ENCODE measurements at regions not wholly inside any gene's neighbourhood (a gene's known extent, or its start where the extent isn't known, plus 50 kb on each side); places are given as distances from the start of the nearest gene placed in this dataset.

DNA sequence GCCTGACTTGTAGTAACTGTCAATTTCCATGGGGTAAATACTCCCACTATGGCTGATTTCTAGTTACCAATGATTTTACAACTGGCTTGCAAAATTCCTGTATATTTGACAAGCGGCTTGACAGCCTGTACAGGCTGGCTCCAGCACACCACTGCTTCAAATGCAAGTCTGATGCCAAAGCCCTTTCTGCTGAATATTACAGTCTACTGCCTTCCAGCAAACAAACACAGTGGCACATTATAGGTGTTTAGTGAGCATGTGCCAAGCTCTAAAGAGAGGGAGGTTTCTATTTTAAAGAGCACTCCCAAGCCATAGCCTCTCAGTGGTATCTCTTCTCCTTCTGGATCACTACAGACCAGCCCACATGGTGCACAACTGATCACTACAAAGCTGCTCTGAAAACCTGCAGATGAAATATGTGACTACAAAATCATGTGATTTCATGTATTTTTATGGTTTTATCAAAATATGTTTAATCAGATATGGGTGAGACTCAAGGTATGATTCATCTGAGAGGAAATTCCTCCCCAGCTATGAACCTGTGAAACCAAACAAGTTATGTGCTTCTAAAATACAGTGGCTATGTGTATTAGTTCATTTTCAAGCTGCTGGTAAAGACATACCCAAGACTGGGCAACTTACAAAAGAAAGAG lies 101.5 kb downstream of the RPAP3 start:
- TF ChIP-seq, protein P1, sequence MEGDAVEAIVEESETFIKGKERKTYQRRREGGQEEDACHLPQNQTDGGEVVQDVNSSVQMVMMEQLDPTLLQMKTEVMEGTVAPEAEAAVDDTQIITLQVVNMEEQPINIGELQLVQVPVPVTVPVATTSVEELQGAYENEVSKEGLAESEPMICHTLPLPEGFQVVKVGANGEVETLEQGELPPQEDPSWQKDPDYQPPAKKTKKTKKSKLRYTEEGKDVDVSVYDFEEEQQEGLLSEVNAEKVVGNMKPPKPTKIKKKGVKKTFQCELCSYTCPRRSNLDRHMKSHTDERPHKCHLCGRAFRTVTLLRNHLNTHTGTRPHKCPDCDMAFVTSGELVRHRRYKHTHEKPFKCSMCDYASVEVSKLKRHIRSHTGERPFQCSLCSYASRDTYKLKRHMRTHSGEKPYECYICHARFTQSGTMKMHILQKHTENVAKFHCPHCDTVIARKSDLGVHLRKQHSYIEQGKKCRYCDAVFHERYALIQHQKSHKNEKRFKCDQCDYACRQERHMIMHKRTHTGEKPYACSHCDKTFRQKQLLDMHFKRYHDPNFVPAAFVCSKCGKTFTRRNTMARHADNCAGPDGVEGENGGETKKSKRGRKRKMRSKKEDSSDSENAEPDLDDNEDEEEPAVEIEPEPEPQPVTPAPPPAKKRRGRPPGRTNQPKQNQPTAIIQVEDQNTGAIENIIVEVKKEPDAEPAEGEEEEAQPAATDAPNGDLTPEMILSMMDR (conservative IDR thresholded peaks at IDR 0.05; ENCODE audit: low read depth in 2 of 2), result no peak
- TF ChIP-seq, protein P2, sequence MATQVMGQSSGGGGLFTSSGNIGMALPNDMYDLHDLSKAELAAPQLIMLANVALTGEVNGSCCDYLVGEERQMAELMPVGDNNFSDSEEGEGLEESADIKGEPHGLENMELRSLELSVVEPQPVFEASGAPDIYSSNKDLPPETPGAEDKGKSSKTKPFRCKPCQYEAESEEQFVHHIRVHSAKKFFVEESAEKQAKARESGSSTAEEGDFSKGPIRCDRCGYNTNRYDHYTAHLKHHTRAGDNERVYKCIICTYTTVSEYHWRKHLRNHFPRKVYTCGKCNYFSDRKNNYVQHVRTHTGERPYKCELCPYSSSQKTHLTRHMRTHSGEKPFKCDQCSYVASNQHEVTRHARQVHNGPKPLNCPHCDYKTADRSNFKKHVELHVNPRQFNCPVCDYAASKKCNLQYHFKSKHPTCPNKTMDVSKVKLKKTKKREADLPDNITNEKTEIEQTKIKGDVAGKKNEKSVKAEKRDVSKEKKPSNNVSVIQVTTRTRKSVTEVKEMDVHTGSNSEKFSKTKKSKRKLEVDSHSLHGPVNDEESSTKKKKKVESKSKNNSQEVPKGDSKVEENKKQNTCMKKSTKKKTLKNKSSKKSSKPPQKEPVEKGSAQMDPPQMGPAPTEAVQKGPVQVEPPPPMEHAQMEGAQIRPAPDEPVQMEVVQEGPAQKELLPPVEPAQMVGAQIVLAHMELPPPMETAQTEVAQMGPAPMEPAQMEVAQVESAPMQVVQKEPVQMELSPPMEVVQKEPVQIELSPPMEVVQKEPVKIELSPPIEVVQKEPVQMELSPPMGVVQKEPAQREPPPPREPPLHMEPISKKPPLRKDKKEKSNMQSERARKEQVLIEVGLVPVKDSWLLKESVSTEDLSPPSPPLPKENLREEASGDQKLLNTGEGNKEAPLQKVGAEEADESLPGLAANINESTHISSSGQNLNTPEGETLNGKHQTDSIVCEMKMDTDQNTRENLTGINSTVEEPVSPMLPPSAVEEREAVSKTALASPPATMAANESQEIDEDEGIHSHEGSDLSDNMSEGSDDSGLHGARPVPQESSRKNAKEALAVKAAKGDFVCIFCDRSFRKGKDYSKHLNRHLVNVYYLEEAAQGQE (IDR thresholded peaks at IDR 0.05; ENCODE audit: unreplicated experiment), result no peak
- TF ChIP-seq, protein P3, sequence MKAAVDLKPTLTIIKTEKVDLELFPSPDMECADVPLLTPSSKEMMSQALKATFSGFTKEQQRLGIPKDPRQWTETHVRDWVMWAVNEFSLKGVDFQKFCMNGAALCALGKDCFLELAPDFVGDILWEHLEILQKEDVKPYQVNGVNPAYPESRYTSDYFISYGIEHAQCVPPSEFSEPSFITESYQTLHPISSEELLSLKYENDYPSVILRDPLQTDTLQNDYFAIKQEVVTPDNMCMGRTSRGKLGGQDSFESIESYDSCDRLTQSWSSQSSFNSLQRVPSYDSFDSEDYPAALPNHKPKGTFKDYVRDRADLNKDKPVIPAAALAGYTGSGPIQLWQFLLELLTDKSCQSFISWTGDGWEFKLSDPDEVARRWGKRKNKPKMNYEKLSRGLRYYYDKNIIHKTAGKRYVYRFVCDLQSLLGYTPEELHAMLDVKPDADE (IDR thresholded peaks at IDR 0.05), result no peak
- TF ChIP-seq EZH2phosphoT487 (IDR thresholded peaks at IDR 0.05; ENCODE audit: unreplicated experiment) (no peak), ZNF331 (CRISPR knock-in tag; IDR thresholded peaks at IDR 0.05; ENCODE audit: low read depth) (no peak), EZH2 (IDR thresholded peaks at IDR 0.05; ENCODE audit: low read depth, unreplicated experiment) (no peak), POLR2AphosphoS5 (IDR thresholded peaks at IDR 0.05; ENCODE audit: low read depth) (no peak), CREB1 (CRISPR knock-in tag; IDR thresholded peaks at IDR 0.05; ENCODE audit: low read depth) (no peak), JUNB (IDR thresholded peaks at IDR 0.05; ENCODE audit: unreplicated experiment) (no peak)
- TF ChIP-seq, protein P4, sequence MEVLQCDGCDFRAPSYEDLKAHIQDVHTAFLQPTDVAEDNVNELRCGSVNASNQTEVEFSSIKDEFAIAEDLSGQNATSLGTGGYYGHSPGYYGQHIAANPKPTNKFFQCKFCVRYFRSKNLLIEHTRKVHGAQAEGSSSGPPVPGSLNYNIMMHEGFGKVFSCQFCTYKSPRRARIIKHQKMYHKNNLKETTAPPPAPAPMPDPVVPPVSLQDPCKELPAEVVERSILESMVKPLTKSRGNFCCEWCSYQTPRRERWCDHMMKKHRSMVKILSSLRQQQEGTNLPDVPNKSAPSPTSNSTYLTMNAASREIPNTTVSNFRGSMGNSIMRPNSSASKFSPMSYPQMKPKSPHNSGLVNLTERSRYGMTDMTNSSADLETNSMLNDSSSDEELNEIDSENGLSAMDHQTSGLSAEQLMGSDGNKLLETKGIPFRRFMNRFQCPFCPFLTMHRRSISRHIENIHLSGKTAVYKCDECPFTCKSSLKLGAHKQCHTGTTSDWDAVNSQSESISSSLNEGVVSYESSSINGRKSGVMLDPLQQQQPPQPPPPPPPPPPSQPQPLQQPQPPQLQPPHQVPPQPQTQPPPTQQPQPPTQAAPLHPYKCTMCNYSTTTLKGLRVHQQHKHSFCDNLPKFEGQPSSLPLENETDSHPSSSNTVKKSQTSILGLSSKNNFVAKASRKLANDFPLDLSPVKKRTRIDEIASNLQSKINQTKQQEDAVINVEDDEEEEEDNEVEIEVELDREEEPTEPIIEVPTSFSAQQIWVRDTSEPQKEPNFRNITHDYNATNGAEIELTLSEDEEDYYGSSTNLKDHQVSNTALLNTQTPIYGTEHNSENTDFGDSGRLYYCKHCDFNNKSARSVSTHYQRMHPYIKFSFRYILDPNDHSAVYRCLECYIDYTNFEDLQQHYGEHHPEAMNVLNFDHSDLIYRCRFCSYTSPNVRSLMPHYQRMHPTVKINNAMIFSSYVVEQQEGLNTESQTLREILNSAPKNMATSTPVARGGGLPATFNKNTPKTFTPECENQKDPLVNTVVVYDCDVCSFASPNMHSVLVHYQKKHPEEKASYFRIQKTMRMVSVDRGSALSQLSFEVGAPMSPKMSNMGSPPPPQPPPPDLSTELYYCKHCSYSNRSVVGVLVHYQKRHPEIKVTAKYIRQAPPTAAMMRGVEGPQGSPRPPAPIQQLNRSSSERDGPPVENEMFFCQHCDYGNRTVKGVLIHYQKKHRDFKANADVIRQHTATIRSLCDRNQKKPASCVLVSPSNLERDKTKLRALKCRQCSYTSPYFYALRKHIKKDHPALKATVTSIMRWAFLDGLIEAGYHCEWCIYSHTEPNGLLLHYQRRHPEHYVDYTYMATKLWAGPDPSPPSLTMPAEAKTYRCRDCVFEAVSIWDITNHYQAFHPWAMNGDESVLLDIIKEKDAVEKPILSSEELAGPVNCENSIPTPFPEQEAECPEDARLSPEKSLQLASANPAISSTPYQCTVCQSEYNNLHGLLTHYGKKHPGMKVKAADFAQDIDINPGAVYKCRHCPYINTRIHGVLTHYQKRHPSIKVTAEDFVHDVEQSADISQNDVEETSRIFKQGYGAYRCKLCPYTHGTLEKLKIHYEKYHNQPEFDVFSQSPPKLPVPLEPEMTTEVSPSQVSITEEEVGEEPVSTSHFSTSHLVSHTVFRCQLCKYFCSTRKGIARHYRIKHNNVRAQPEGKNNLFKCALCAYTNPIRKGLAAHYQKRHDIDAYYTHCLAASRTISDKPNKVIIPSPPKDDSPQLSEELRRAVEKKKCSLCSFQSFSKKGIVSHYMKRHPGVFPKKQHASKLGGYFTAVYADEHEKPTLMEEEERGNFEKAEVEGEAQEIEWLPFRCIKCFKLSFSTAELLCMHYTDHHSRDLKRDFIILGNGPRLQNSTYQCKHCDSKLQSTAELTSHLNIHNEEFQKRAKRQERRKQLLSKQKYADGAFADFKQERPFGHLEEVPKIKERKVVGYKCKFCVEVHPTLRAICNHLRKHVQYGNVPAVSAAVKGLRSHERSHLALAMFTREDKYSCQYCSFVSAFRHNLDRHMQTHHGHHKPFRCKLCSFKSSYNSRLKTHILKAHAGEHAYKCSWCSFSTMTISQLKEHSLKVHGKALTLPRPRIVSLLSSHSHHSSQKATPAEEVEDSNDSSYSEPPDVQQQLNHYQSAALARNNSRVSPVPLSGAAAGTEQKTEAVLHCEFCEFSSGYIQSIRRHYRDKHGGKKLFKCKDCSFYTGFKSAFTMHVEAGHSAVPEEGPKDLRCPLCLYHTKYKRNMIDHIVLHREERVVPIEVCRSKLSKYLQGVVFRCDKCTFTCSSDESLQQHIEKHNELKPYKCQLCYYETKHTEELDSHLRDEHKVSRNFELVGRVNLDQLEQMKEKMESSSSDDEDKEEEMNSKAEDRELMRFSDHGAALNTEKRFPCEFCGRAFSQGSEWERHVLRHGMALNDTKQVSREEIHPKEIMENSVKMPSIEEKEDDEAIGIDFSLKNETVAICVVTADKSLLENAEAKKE (CRISPR knock-in tag; IDR thresholded peaks at IDR 0.05), result no peak

All from GM23338 (cell line).